ENCODE measurements at regions not wholly inside any gene's neighbourhood (a gene's known extent, or its start where the extent isn't known, plus 50 kb on each side); places are given as distances from the start of the nearest gene placed in this dataset.

DNA sequence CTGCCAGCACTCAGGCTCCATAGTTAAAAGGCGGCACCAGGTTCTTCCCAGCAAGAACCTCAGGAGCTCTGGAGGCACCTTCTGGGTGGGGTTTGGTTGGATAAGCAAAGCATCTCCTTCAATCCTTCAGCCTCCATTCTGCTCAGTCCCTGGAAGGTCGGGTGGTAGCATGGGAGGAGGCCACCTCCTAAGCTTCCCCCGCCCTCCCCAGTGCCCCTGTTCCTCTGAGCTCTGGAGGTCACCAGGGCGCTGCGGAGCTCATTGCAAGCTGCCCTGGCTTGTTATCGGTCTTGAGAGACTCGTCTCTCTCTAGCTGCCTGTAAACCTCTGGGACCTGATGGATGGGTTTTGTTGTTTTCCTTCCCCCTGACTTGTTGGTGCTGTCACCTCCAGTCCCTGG, 124.8 kb downstream of the RPLP1 start:
- no peak for DNase-seq

DNA sequence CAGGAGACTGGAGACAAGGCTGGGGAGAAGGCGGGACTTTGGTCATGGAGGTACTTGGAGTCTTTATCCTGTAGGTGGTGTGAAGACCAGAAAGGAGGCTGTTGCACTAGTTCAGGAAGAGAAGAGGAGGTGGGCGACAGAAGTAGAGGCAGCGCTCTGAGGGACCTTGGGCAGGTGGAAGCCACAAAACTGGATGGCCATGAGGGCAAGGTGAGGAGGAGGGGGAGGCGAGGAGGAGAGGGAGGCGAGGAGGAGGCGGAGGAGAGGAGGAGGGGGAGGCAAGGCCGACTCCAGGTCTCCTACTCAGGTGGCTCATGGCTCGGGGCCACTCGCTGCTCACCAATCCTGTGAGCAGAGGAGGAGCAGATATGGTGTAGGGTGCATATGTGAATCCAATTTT, 125.6 kb downstream of the RPLP1 start:
- no peak for DNase-seq

DNA sequence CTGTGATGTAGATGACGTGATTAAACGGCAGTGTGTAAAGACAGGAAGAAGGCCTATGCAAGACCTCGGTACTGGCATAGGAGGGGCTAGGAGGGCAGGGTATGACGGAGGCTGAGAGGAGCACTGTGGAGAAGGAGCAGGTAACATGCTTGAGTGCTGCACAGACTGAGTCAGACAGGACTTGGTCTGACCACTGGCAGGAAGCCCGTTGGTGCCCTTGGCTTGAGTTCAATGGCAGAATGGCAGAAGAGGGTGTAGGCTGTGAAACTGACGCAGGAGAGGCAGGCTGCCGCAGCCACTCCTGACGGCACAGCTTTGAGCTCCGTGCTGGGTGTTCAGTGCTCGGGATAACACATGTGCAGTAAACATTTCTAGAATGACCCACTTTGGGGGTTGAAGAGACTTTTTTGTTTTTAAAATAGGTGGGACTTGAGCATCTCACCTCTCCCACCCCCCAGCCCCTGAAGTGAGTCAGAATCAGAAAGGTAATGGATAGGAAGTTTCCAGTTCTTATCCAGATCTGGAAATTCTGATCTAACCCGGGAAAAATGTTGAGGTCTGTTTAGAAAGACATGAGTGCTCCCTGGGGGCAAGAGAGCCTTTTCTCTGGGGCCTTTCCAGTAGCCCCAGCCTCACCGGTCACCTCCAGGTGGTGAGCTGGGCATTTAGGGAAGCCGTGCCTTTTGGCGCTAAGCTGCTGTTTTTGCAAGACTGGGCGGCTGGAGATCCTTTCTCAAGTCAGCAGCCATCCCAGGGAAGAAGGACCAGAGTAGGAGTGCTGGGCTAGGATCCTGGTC, 126.4 kb downstream of the RPLP1 start:
- DNase-seq: no peak

DNA sequence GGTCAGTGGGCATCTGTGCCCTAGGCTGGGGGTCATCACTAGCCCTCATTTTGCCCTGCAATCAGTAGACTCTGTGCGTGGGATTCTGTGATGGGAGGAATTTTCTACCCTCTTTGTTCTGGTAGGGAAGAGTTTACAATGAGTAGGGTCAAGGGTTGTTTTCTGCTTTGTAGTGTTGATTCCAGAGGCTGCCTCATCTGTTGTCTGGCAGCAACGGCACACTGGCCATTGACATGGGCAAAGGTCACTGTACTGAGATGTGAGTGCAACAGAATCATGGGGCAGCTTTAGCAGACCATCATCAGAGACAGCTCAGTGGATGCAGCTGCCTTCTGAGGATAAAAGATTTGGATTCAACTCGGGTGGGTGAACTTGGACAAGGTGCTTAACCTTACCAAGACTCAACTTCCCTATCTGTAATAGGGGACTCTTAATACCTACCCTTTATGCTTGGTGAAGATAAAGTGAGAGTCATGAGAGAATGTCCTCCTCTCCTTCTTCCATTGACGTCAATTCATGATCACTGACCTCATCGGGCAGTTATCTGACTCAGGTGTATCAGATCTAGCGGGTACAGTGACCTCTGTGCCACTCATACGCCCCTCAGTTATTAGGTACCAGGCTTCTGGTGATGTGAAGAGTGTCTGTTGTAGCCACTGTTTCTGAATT, 127.5 kb downstream of the RPLP1 start:
- DNase-seq: no peak

DNA sequence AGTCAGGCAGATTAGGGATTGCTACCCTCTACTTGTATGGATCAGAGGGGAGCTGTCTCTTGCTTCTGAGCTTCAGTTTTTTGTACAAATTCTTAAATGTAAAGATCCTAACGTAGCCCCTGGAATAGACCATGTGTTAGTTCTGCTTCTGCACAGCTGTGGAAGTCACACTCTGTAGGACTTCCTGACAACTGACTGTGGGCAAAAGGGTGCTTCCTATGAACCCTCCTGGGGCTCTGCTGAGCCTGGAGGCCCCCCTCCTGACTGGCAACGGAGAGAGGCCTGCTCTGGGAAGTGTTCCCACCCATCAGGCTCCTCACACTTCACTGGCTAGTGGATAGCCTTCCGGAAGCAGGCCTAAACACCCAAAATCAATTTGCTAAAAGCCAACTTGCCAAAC, 131.0 kb downstream of the RPLP1 start:
- DNase-seq: no peak

DNA sequence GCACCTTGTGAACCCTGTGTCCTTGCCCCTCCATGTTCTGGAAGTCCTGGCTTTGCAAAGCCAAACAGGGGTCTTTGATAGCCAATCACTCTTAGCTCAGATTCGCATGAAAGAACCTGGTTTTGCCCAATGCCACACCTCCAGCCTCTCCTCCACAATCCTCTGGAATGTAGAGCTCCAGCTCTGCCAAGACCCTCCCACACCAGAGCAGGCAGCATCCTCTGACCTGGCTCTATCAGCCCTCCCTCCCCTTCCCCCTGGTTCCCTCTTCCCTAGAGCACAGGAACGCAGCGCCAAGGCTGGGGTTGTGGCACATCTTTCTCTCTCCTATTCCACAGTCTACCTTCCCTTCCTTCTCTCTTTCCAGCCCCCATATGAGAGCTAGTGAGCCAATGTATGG, 133.3 kb downstream of the RPLP1 start:
- no peak for DNase-seq

DNA sequence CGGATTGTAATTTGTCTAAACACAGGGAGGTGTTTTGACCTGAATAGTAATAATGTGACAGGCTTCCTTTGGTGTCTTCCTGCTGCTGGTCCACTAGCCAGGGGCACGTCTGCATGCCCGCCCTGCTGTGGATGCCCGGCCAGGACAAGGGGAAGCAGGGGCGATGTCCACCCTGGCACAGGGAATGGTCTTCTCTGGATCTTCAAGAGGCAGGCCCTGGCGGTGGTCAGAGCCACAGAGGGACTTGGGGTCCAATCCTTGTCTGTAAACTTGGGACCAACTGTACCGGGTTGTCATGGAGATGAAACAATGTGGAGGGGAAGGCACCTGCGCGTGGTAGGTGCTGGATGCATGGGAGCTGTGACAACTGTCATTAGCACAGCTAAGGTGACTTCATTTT, 134.1 kb downstream of the RPLP1 start:
- DNase-seq: no peak

DNA sequence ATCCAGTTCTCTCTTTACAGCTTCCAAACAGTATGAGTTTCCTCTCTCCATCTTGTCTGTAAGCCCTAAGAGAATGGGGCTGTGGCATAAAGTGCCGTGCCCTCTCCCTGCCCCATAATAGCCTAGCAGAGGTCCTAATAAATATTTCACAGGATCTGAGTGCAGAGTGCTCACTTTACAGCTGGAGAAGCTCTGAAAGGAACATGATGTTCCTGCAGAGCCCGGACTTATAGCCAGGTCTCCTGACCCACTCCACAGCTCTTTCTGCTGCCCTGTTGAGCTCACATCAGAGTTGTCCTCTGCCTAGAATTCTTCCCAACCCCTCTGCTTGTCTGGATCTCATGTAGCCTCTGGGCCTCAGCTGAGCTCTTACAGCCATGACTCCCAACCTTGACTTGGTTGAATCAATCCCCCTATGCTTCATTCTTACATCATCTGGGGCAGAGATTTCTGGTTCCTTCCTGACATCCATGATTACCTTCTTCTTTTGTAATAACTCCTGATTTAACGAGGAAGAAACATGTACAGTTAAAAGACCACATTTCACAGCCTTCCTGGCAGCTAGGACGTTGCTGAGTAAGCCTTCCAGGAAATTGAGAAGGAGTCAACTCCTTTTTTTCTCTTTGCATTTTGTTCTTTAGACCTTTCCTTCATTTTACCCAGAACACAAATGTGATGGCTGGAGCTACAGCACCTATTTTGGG, 135.3 kb downstream of the RPLP1 start:
- no peak for DNase-seq

DNA sequence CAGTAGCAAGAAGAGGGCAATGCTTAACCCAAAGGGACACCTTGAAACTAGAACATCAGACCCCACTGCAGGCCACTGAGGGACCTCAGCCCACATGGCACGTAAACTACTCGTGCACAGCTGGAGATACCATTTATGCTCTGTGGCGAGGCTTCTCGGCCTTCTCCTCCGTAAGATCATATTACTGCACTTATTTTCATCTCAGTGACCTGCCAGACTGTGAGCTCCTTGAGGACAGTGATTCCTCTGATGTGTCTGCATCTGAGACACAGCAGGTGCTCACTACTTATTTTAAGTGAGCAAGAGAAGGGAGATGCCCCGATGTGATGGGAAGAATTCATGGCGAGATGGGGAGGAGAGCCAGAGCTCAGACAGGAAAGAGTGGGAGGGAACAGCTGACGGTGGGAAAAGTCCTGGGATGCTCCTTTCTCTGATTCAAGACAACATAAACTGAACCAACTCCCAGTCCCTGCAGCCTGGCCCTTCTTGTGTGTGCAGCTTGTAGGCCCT, 137.6 kb downstream of the RPLP1 start:
- no peak for DNase-seq

DNA sequence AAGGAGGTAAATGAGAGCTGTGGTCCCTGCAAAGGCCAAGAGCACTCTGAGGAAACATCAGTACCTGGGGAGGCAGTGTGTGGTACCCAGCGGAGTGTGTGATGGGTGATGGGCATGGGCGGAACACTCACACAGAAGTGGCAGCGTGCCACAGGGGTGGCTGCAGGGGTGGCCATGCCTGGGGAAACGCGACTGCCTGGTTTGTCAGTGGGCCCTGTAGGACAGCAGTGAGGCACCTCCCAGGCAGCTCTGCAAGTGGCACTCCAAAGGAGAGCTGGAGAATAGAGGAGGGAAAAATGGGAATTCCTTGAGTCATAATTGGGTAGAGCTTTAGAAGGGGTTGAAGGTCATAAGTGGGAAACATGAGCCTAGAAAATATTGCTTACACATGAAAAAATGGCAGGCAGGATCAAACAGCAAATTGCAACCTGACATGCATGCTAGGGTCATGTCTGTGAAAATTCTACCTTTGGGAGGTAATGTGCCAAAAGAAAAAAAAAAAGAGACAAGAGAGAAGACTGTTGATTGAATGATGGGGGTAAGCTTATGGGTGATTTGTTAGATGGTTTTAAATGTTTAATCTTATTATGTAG, 138.4 kb downstream of the RPLP1 start:
- DNase-seq: no peak

DNA sequence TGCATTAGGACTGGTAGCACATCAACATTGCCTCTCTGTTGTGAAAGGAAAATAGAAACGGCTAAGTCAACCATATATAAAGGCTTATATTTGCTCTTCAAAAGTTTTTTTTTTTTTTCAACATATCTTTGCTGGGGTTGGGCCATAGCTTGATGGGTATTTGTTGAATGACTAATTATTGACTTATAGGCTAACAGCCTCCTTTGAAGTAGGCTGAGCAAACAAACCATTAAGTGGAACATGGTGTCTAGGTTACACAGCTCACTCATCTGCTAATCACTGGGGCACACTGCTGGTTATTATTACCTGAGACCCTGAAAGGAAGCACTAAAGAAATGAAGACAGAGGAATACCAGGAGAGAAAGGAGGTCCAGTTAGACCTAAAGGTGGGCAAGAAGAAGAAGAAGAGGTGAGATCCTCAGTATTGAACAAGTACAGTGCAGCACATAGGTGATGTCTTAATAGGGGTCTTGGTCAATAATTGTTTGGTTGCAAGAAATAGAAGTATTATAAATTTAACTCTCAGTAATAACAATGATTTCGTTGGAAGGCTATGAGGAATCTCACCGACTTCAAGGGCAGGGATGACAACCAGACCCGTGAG, 139.4 kb downstream of the RPLP1 start:
- DNase-seq: no peak

DNA sequence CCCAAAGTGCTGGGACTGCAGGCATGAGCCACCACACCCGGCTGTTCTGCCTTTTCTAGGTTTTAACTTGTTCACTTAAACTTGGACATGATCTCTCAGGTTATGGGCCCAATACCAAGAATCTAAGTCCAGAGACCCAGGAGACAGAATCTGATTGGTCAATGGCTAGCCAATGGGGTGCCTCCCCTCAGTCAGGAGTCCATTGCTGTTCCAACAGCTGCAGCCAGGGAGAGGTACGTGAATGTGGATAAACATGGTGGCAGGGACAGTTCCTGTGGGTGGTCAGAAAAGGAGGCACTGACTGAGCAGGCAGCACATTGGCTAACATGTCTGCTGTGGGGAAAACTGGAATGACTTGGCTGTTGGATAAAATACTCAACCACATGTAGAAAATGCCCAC, 140.3 kb downstream of the RPLP1 start:
- no peak for DNase-seq

DNA sequence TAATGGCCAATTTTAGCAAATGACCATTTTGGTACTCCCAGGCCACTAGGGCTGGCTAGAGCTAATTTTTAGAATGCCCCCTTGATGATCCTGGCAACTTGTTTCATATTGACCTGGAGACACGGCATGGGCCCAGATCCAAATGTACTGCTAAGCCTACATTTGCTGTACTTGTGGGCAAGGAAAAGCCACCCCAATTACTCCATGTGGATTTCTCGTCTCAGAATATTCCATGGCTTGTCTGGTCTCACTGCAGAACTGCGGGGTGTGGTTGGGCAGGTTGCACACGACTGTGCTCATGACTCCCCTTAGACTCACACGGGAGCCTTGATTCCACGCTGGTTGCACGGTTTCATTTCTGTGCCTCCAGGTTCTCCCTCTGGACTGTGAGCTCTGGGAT, 140.9 kb downstream of the RPLP1 start:
- no peak for DNase-seq

DNA sequence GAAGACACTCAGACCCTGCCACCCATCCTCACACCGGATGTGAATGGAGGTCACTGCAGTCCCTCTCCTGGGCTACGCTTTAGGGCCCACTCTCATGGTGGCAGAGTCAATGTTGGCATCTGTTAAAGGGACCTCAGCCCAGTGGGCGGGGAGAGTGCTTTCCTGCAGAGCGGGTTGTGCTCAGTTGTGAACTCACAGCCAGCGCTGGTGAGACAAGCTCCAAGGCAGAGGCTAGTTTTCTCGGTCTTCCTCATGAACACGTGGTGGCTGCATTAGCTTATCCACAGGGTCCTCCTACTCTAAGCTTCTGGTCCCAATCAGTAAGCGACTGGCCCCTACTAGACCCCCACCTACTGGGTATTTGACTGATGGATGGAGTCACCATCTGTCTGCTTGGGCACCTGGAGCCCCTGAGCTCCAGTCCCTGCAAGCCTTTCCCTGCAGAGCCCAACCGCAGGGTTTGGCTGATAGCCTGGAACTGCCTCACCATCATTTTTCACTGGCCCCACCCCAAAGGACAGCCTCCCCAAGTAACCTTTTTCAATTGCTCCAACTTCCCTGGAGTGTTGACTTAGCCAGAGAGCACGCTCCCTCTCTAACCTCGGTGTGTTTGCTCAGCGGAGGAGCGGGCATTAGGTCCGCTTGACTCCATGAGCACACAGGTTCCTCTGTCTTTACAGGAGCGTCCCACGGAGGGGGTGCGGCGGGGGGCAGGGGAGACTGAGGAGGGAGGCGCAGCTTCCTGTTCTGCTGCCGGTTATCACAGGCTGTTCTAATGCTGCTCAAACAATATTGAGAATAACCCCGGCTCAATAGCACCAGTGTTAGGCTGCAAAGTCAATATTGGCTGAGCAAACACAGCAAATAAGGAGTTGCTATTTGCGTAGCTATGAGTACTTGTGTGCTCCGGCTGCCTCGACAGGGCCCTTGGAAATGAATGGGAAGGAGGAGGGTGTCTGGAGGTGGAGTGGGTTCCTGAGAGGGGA, 141.7 kb downstream of the RPLP1 start:
- no peak for DNase-seq

DNA sequence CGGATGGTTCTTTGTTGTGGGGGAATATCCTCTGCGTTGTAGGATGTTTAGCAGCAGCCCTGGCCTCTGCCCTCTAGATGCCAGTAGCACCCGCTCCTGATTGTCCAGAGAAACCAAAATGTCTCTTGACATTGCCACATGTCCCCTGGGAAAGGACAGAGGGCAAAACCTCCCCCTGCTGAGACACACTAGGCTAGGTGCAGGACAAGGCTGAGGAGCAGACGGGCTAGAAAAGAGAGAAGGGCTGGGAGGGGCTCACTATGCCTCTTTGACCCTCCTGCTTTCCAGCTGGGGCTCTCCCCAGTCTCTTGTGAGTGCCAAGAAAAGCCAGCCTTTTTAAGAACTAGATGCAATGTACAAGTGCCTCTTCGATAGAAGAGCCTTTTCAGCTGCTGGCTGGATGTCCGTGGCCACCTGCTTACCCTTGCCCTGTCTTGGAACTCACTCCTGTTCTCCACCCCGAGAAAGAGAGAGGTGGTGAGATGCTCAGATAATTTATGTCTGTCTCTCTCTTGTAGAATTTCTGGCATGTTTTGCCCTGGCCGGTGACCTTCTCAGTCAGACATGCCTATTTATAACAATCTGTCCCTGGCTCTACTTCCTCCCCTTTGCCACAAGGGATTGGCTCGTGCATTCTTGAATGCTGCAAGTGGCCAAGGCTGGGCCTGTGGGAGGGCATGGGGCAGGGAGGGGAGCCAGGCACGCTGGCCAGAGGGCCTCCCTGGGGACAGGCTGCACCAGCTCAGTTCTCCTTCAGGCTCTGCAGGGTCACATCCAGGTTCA, 142.6 kb downstream of the RPLP1 start:
- DNase-seq: no peak

DNA sequence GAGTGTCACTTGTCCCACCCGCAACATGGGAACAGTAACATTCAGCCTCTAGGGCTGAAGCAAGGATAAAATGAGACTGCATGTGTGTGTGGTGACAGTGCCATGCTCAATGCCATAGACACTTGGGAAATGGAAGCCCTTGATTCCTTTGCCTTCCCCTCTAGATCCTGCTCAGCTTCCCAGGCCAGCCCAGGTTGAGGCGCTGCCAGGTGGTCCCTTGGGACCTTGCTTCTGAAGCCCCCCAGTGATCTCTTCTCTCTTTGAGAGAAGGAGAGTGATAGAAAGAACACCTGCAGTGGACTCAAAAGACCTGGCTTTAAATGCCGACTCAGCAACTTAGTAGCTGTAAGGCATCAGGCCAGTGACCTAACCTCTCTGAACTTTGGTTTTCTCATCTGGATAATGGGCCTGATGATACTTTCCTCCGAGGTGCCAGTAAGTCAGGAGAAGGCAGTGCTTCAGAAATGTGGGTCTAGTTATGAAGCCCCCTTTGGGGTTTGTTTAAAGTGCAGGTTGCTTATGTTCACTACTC, 144.5 kb downstream of the RPLP1 start:
- no peak for DNase-seq

DNA sequence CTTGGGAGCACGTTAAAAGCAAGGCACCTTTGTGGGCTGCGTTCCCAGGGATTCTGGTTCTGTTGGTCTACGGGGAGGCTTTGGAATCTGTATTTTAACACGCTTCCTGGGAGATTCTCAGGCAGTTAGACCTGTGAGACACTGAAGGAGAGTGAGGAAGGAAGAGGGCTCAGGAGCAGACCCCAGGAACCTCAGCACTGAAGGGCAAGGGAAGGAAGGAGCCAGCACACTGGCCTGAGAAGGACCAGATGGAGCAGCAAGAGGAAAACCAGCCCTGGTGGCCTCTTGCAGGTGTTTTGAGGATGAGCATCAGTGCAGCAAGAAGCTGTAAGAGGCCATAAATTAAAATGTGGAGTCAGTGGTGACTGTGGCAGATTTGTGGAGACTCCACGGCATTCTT, 146.7 kb downstream of the RPLP1 start:
- no peak for DNase-seq

DNA sequence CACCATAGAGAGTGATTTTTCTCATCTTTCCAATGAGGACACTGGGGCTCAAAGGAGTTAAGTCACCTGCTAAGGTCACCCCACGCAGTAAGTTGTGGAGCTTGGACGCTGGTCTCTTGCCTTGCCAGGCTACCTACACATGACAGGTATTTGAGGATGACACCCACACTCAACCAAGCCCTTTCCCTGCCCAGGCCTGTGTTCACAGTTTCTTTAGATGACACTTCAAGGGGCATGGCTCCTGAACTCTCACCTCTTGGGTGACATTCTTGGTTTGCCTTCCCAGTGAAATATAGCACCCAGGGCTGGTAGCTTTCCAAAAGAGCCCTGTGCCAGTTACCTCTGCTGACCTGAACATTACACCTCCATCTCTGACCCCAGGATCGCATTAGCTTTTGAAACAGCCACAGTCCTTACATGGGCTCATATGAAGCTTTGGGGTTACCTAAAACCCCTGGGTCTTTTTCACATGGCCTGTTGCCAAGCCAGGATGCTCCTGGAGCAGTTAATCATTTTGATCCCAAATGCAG, 148.0 kb downstream of the RPLP1 start:
- no peak for DNase-seq

DNA sequence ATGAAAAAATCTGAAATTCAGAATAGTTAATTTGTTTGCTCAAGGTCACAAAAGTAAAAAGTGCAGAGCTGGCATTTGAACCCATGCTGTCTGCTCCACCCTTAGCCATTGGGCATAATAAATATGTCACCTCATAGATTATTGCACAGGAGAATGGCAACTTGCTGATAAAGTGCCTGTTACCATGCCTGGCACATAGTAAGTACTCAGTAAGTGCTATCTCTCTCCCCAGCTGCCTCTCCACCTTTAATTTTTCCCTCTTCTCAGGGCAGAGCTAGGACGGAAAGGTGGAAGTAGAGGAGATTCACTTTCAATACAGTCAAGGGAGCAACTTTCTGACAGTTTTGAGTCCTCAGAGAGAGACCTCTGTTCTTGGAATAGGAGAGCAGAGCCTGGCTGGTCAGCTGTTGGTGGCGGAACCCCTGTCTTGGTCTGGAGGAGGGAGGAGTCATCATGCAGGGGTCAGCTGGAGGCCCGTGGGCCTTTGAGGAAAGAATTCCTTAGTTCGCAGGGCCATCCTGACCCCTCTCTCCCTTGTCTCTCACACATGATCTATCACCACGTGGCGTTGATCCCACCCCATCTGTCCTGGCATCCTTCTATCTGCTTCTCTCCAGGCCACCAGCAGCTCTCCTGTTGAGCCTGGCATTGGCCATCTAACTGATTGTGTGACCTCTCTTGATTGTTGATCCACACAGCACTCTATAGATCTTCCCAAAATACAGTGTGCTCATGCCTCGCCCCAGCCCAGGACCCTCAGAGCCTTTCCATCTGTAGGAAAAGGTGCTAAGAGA, 149.3 kb downstream of the RPLP1 start:
- no peak for DNase-seq

DNA sequence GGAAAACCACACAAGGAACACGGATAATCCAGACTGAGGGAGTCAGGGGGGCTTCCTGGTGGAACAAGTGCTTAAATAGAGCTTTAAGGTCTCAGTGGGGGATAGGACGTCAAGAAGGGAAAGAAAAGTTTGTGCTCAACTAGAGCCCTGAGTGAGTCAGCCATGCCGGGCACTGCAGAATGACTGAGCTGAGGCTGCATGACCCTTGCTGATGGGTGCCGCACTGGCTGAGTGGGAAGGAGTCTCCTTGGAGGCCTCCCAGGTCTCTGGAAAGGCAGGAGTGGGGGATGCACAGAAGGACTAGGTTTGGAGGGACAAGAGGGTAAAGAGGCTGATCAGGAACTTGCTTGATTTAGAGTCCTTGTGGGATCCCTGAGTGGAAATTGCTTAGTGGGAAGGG, 150.3 kb downstream of the RPLP1 start:
- DNase-seq: no peak

Data from amniotic stem cell (primary cell).